Prostate gland (tissue), 2 donors: ENCODE measurements at regions not wholly inside any gene's neighbourhood (a gene's known extent, or its start where the extent isn't known, plus 50 kb on each side); places are given as distances from the start of the nearest gene placed in this dataset.

Experiments used
- DNase-seq: peaks from one replicate; pipeline ENCODE4 v3.0.0-alpha.2; 2019; ENCODE audit warnings: low spot score
- H3K27ac ChIP-seq, 2 donors: fragments of 200-600 bp; sonication (generic); 2 replicates each; pipeline ENCODE4 v1.5.1; 2017 to 2019
- H3K27me3 ChIP-seq: fragments of 200-600 bp; sonication (generic); replicated peaks from 2 replicates; pipeline ENCODE4 v1.5.1; 2019; ENCODE audit not compliant: insufficient read depth
- H3K36me3 ChIP-seq, 2 donors: fragments of 200-600 bp; sonication (generic); 1 replicate in 1 of 2; 2 replicates in 1 of 2; pipeline versions ENCODE4 v1.5.1 to v1.8.1; 2017 to 2019
- H3K4me1 ChIP-seq: fragments of 200-600 bp; sonication (generic); replicated peaks from 2 replicates; pipeline ENCODE4 v1.5.1; 2019
- H3K4me3 ChIP-seq, 2 donors: fragments of 200-600 bp; sonication (generic); 2 replicates each; pipeline ENCODE4 v1.5.1; 2017 to 2019
- H3K9me3 ChIP-seq: fragments of 200-600 bp; sonication (generic); 2 replicates; pipeline ENCODE4 v1.5.1; 2017
- CTCF ChIP-seq, 4 experiments: fragments of 200-600 bp in 2 of 4; fragments of 450-650 bp in 2 of 4; sonication (generic) in 2 of 4; IDR thresholded peaks; 1 replicate in 3 of 4; 2 replicates in 1 of 4; pipeline ENCODE4 v1.5.1; 2016 to 2019; ENCODE audit warnings: antibody characterized with exemption in 4 of 4, mild to moderate bottlenecking in 2 of 4, moderate library complexity in 2 of 4
- POLR2A ChIP-seq: fragments of 450-650 bp; IDR thresholded peaks from one replicate; pipeline ENCODE4 v1.6.1; 2016; ENCODE audit warnings: antibody characterized with exemption, mild to moderate bottlenecking
- POLR2AphosphoS5 ChIP-seq: sonication (generic); formaldehyde crosslinking; IDR thresholded peaks from one replicate; pipeline ENCODE4 v1.6.1; 2017; ENCODE audit warnings: antibody characterized with exemption
- WGBS: methylation state at CpG from one replicate; pipeline ENCODE4 v1.1.5; 2018; 5-methylcytosine and 5-hydroxymethylcytosine counted together
- intact Hi-C: fragments of 100-400 bp; cut with DNase I; formaldehyde crosslinking; loops from one replicate; pipeline ENCODE4 v1.14.2; 2022

GRCh38 chr1:88266051-88266450 lies 418.0 kb upstream of the PKN2 start:
- DNase-seq, result no peak
- no peak for TF ChIP-seq POLR2AphosphoS5
- no peak for TF ChIP-seq CTCF (IDR thresholded peaks at IDR 0.05)
- no peak for TF ChIP-seq POLR2A
- WGBS, result 84% methylated on average over 1 of the region's 1 CpG

GRCh38 chr1:88272216-88272615 lies 411.9 kb upstream of the PKN2 start:
- over 99% methylated on average over 5 of the region's 5 CpGs for WGBS
- H3K27me3 ChIP-seq, result no peaks in the 10 kb centered on the region
- no peak for TF ChIP-seq CTCF (IDR thresholded peaks at IDR 0.05)
- intact Hi-C loops, result no loop called here
- no peak overlapping the region for H3K27ac ChIP-seq
- H3K36me3 ChIP-seq, result no peaks in the 10 kb centered on the region
- no peak overlapping the region for H3K4me3 ChIP-seq
- no peaks in the 10 kb centered on the region for H3K9me3 ChIP-seq
- DNase-seq, result no peak
- H3K4me1 ChIP-seq, result no peaks in the 10 kb centered on the region

More at GRCh38 chr1:88266051-88266450, 418.0 kb upstream of the PKN2 start:
- no peak overlapping the region for H3K4me3 ChIP-seq
- H3K27ac ChIP-seq, result no peak overlapping the region
- H3K36me3 ChIP-seq, result no peaks in the 10 kb centered on the region
- H3K9me3 ChIP-seq, result no peaks in the 10 kb centered on the region
- intact Hi-C loops, result no loop called here
- no peaks in the 10 kb centered on the region for H3K4me1 ChIP-seq
- no peaks in the 10 kb centered on the region for H3K27me3 ChIP-seq

- Histone ChIP-seq H3K36me3 (no peaks in the 10 kb centered on the region), H3K27ac (no peak overlapping the region), H3K27me3 (no peaks in the 10 kb centered on the region), H3K4me3 (no peak overlapping the region), H3K4me1 (no peaks in the 10 kb centered on the region), H3K9me3 (no peaks in the 10 kb centered on the region)
- 100% methylated on average over 1 of the region's 1 CpG for WGBS
- no peak for DNase-seq
- intact Hi-C loops, result no loop called here
- TF ChIP-seq POLR2A (no peak), CTCF (IDR thresholded peaks at IDR 0.05) (no peak), POLR2AphosphoS5 (no peak)
These were observed 409.6 kb upstream of the PKN2 start for GRCh38 chr1:88274431-88274830.

DNA sequence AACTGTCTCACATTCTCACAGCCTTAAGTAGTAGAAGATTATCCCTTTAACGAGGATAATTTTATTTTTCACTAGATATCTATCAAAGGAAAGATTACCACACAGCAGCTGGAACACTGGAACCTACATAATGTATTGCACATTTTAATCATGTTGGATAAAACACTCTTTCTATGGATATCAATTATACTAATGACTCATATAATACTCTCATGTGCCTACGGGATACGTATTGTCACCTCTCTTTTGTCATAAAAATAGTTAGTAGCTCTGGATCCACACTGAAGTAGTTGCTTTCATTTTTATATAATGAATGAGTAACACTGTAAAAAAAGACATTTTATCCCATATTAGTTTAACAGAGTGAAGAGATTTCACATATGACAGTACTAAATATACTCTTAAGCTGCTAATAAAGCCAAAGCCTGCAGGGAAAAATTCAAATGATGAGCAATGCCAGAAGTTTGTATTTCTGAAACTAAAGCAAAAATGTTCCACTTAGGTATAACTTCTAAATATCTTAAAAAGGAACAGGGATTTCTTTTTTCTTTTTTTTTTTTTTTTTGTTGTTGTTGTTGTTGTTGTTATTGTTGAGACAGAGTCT lies 408.7 kb upstream of the PKN2 start:
- no peaks in the 10 kb centered on the region for H3K36me3 ChIP-seq
- TF ChIP-seq POLR2A, result no peak
- no peak for TF ChIP-seq CTCF (IDR thresholded peaks at IDR 0.05)
- TF ChIP-seq POLR2AphosphoS5, result no peak
- H3K4me1 ChIP-seq, result no peaks in the 10 kb centered on the region
- H3K27me3 ChIP-seq, result no peaks in the 10 kb centered on the region
- no peak overlapping the region for H3K27ac ChIP-seq
- no peak overlapping the region for H3K4me3 ChIP-seq
- WGBS, result 76% methylated on average over 3 of the region's 3 CpGs
- intact Hi-C loops, result no loop called here
- H3K9me3 ChIP-seq, result no peaks in the 10 kb centered on the region
- DNase-seq, result no peak

DNA sequence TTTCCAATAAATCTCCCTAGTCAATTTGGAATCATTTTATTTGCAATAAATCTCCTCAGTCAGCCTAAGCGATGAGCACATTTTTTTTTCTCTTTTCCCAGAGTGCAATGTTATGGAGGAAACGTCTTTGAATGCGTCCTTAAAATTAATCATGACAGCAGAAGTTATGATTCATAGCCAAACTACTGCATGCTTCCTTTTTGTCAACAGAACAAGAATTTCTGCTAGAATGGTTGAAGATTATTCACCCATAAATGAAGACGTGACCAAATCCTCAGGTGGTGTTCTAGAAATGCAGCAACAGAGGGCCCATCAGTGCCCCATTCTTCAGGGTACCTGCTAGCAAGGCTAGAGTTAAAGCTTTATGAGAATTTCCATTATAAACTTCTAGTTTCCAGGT lies 407.9 kb upstream of the PKN2 start:
- no peaks in the 10 kb centered on the region for H3K9me3 ChIP-seq
- 9% methylated on average over 4 of the region's 4 CpGs for WGBS
- no peak for DNase-seq
- no peaks in the 10 kb centered on the region for H3K36me3 ChIP-seq
- TF ChIP-seq POLR2AphosphoS5 (no peak), CTCF (IDR thresholded peaks at IDR 0.05) (no peak), POLR2A (no peak)
- H3K4me1 ChIP-seq, result no peaks in the 10 kb centered on the region
- no peak overlapping the region for H3K27ac ChIP-seq
- H3K27me3 ChIP-seq, result no peaks in the 10 kb centered on the region
- intact Hi-C loops, result no loop called here
- no peak overlapping the region for H3K4me3 ChIP-seq
